ENCODE measurements at regions not wholly inside any gene's neighbourhood (a gene's known extent, or its start where the extent isn't known, plus 50 kb on each side); places are given as distances from the start of the nearest gene placed in this dataset.

DNA sequence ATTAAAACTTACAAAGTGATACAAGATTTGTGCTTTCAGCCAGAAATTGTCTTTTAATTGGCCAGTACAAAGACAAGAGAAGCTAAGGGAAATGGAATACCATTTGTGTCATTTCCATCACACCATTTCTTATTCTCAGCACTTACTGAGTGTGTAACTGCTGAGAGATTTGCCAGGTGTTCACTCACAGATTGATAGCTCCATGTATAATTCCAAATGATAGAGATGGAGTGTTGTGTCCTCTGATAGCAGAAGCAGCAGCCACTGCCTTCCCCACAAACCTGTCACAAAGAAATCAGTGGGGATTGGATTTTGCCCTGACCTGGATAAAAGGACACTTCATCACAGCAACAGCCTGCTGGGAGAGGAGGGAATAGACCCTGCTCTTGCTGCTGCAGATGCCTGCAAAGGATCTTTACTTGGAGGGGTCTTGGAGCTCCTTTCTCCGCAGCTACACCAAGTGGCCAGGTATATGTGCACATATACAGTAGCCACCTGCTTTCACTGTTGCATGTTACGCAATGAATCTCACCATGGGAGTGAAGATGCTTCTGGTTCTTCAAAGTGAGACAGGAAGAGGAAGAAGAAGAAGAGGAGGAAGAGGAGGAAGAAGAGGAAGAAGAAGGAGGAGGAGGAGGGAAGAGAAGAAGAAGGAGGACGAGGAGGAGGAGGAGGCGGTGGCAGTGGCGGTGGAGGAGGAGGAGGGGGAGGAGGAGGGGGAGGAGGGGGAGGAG is 78.7 kb upstream of the KCNJ15 start:
- Histone ChIP-seq H2AK5ac (ENCODE audit: low read depth, low read length) (no peak overlapping the region), H3K9ac (ENCODE audit: low read depth, low read length) (no peak overlapping the region), H3K9me3 (ENCODE audit: control insufficient read depth, insufficient read depth, low read length) (no peaks in the 10 kb centered on the region), H2BK5ac (ENCODE audit: low read depth, low read length, poor library complexity, severe bottlenecking) (no peak overlapping the region), H3K27me3 (ENCODE audit: control insufficient read depth, insufficient read depth, low read length) (no peaks in the 10 kb centered on the region; the same call in 1 of the 2 replicates), H4K8ac (ENCODE audit: low read depth in 2 of 2, low read length in 2 of 2) (no peak overlapping the region), H4K20me1 (ENCODE audit: insufficient read depth, low read length) (no peaks in the 10 kb centered on the region), H2BK20ac (ENCODE audit: low read depth, low read length) (no peak overlapping the region), H3K18ac (ENCODE audit: low read depth, low read length) (no peak overlapping the region), H4K5ac (ENCODE audit: low read depth, low read length) (no peak overlapping the region), H2AK9ac (replicated peaks; ENCODE audit: low read depth, low read length, poor library complexity) (no peak overlapping the region), H2AFZ (replicated peaks; ENCODE audit: low read length, poor library complexity) (no peak overlapping the region), H3K4me1 (ENCODE audit: control insufficient read depth, insufficient read depth, low read length) (peaks cover 2% of the 10 kb centered on the region), H3K23ac (ENCODE audit: low read depth, low read length) (no peak overlapping the region), H2BK120ac (ENCODE audit: low read depth, low read length) (no peak overlapping the region), H2BK15ac (ENCODE audit: low read depth, low read length) (no peak overlapping the region), H4K91ac (ENCODE audit: insufficient read depth, low read depth, low read length) (no peak overlapping the region), H3K27ac (ENCODE audit: insufficient read depth, low read length) (no peak overlapping the region), H3K14ac (replicated peaks; ENCODE audit: low read depth, low read length) (no peak overlapping the region), H3K4ac (ENCODE audit: low read depth, low read length) (no peak overlapping the region), H3K4me3 (ENCODE audit: insufficient read depth, low read depth, low read length) (no peak overlapping the region), H3K56ac (ENCODE audit: extremely low read depth, insufficient read depth, low read length) (no peak overlapping the region), H3K4me2 (ENCODE audit: low read depth, low read length) (no peak overlapping the region), H3K9me1 (ENCODE audit: insufficient read depth, low read length) (no peaks in the 10 kb centered on the region), H3K79me1 (ENCODE audit: low read depth in 1 of 2, low read length in 2 of 2) (no peaks in the 10 kb centered on the region), H3K36me3 (ENCODE audit: control insufficient read depth, insufficient read depth, low read length) (no peaks in the 10 kb centered on the region)
- dilution Hi-C loops (cut with HindIII; ENCODE audit: low sequenced_read_pairs, unreplicated experiment) (no loop called here), in situ Hi-C loops (cut with MboI; ENCODE audit: low sequenced_read_pairs) (no loop called here), intact Hi-C loops (cut with micrococcal nuclease) (no loop called here)
- BruUV-seq (replicated peaks), result no TSS peak
- DNase-seq (no peak), ATAC-seq (ENCODE audit: low read depth) (no peak)
- no peak for TF ChIP-seq RCOR1 (IDR thresholded peaks at IDR 0.05; ENCODE audit: insufficient replicate concordance, low read length)
- TF ChIP-seq CEBPB (IDR thresholded peaks at IDR 0.05; ENCODE audit: low read depth, low read length), result peak; percentile 80
- ChIA-PET CTCF (no interaction called here), POLR2A (ENCODE audit: unreplicated experiment) (no interaction called here)
- WGBS, 2 experiments (ENCODE audit: extremely low coverage in 2 of 2, insufficient read length in 1 of 2), result no CpG with 5 or more reads among the region's 5 CpGs

All from IMR-90 (cell line).